ENCODE measurements at regions not wholly inside any gene's neighbourhood (a gene's known extent, or its start where the extent isn't known, plus 50 kb on each side); places are given as distances from the start of the nearest gene placed in this dataset.
A peak's percentile ranks its signal among the peaks of the same experiment; 100 is the strongest.
"Not testable (repeated sequence)": the region's sequence is repeated elsewhere in the genome, so short reads cannot be mapped to it uniquely, and the experiment has no call there.

DNA sequence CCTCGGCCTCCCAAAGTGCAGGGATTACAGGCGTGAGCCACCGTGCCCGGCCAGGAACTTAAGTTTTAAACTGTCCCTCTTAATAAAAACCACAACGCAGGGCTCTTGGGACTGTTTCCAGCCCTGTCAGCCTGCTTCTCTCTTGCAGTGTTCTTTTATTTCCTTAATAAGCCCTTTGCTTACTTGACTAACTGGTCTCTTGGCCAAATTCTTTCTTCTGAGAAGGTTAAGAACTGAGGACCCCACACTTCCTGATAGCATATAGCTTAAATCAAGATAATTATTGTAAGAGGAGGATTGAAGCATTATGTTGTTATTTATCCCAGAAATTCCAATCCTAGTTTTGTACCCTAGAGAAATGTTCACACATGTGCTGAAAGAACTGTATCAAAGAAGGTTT is 128.2 kb upstream of the UXS1 start:
- H3F3A ChIP-seq (ENCODE audit: low read depth): no peaks in the 10 kb centered on the region
- H3K36me3 ChIP-seq (ENCODE audit: insufficient read depth, low read length): no peaks in the 10 kb centered on the region
- no peaks in the 10 kb centered on the region for H3K4me1 ChIP-seq (ENCODE audit: insufficient read depth, low read length, poor library complexity, severe bottlenecking)
- no peak overlapping the region for H3K4me3 ChIP-seq (ENCODE audit: low read length, poor library complexity, severe bottlenecking)
- H4K20me1 ChIP-seq (ENCODE audit: insufficient read depth, low read length, poor library complexity, severe bottlenecking): no peaks in the 10 kb centered on the region
- H3K4me2 ChIP-seq (ENCODE audit: low read depth, low read length, poor library complexity, severe bottlenecking): no peak overlapping the region
- H3K79me2 ChIP-seq (ENCODE audit: insufficient read depth, low read length): no peaks in the 10 kb centered on the region
- H3K9me2 ChIP-seq (replicated peaks; ENCODE audit: low read depth, low read length): no peaks in the 10 kb centered on the region
- TF ChIP-seq EZH2phosphoT487 (IDR thresholded peaks at IDR 0.05; ENCODE audit: borderline replicate concordance): no peak
- TF ChIP-seq, protein P1, sequence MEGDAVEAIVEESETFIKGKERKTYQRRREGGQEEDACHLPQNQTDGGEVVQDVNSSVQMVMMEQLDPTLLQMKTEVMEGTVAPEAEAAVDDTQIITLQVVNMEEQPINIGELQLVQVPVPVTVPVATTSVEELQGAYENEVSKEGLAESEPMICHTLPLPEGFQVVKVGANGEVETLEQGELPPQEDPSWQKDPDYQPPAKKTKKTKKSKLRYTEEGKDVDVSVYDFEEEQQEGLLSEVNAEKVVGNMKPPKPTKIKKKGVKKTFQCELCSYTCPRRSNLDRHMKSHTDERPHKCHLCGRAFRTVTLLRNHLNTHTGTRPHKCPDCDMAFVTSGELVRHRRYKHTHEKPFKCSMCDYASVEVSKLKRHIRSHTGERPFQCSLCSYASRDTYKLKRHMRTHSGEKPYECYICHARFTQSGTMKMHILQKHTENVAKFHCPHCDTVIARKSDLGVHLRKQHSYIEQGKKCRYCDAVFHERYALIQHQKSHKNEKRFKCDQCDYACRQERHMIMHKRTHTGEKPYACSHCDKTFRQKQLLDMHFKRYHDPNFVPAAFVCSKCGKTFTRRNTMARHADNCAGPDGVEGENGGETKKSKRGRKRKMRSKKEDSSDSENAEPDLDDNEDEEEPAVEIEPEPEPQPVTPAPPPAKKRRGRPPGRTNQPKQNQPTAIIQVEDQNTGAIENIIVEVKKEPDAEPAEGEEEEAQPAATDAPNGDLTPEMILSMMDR (conservative IDR thresholded peaks at IDR 0.05; ENCODE audit: low read length): no peak
- H2AFZ ChIP-seq (ENCODE audit: low read length): no peak overlapping the region
- no peak overlapping the region for H3K9ac ChIP-seq (ENCODE audit: low read depth, low read length, poor library complexity, severe bottlenecking)
- H3K9me3 ChIP-seq (ENCODE audit: insufficient read depth, low read depth, low read length): 0 out of 2 replicates have a peak, but pooled peaks cover 3% of the 10 kb centered on the region
- no peaks in the 10 kb centered on the region for H3K27me3 ChIP-seq (ENCODE audit: insufficient read depth, low read length, poor library complexity, severe bottlenecking)

GRCh38 chr2:106320439-106320838 is 126.3 kb upstream of the UXS1 start:
- not testable (repeated sequence) for H3K9ac ChIP-seq (ENCODE audit: low read depth, low read length, poor library complexity, severe bottlenecking); H3K27me3 ChIP-seq (ENCODE audit: insufficient read depth, low read length, poor library complexity, severe bottlenecking); H3K4me3 ChIP-seq (ENCODE audit: low read length, poor library complexity, severe bottlenecking); H3K36me3 ChIP-seq (ENCODE audit: insufficient read depth, low read length); H3F3A ChIP-seq (ENCODE audit: low read depth); H3K4me2 ChIP-seq (ENCODE audit: low read depth, low read length, poor library complexity, severe bottlenecking); H2AFZ ChIP-seq (ENCODE audit: low read length); H4K20me1 ChIP-seq (ENCODE audit: insufficient read depth, low read length, poor library complexity, severe bottlenecking); H3K79me2 ChIP-seq (ENCODE audit: insufficient read depth, low read length); H3K9me2 ChIP-seq (replicated peaks; ENCODE audit: low read depth, low read length); H3K4me1 ChIP-seq (ENCODE audit: insufficient read depth, low read length, poor library complexity, severe bottlenecking); H3K9me3 ChIP-seq (ENCODE audit: insufficient read depth, low read depth, low read length)

DNA sequence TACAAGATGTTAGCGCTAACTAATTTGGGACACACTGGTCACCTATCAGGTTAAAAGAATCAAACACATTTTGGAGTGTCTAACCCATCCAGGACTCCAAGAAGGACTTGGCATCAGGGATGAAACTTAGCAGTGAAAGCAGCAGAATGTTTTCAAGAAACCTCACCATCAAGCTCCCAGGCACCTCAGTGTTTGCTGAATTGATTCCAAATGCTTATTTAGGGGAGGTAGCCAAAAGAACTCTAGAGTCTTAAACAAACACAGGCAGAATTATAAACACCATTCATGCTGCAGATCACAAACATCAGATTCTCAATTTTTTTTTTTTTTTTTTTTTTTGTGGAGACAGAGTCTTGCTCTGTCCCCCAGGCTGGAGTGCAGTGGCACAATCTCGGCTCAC is 122.8 kb upstream of the UXS1 start:
- Histone ChIP-seq H3K9me3 (ENCODE audit: insufficient read depth, low read depth, low read length) (0 out of 2 replicates have a peak, but pooled peaks cover 3% of the 10 kb centered on the region), H3K36me3 (ENCODE audit: insufficient read depth, low read length) (no peaks in the 10 kb centered on the region), H3K9me2 (replicated peaks; ENCODE audit: low read depth, low read length) (no peaks in the 10 kb centered on the region), H2AFZ (ENCODE audit: low read length) (no peak overlapping the region), H4K20me1 (ENCODE audit: insufficient read depth, low read length, poor library complexity, severe bottlenecking) (no peaks in the 10 kb centered on the region), H3K79me2 (ENCODE audit: insufficient read depth, low read length) (no peaks in the 10 kb centered on the region), H3K4me3 (ENCODE audit: low read length, poor library complexity, severe bottlenecking) (no peak overlapping the region), H3K4me1 (ENCODE audit: insufficient read depth, low read length, poor library complexity, severe bottlenecking) (no peaks in the 10 kb centered on the region), H3F3A (ENCODE audit: low read depth) (no peaks in the 10 kb centered on the region), H3K9ac (ENCODE audit: low read depth, low read length, poor library complexity, severe bottlenecking) (no peak overlapping the region), H3K27me3 (ENCODE audit: insufficient read depth, low read length, poor library complexity, severe bottlenecking) (no peaks in the 10 kb centered on the region), H3K4me2 (ENCODE audit: low read depth, low read length, poor library complexity, severe bottlenecking) (no peak overlapping the region)
- TF ChIP-seq, protein P1 (conservative IDR thresholded peaks at IDR 0.05; ENCODE audit: low read length): no peak
- TF ChIP-seq EZH2phosphoT487 (IDR thresholded peaks at IDR 0.05; ENCODE audit: borderline replicate concordance): no peak

DNA sequence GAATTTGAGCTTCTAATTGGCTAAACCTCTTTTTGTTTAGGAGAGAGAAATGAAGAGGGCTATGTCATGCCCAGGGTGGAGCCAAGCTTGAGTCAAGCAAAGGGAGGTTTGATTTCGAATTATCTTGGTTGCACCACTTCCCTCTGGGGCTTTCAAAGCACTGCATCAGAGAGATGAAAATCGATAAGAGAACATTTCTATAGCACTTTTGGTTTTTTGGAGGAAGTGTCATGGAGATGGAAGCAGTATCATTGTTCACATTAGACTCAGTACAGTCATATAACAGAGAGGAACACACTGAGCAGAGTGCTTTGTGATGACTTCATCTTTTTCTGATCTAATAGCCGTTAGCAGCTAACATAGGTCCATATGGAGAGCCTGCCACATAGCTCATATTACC is 120.3 kb upstream of the UXS1 start:
- Histone ChIP-seq H3K36me3 (ENCODE audit: insufficient read depth, low read length) (no peaks in the 10 kb centered on the region), H3K4me3 (ENCODE audit: low read length, poor library complexity, severe bottlenecking) (no peak overlapping the region), H4K20me1 (ENCODE audit: insufficient read depth, low read length, poor library complexity, severe bottlenecking) (no peaks in the 10 kb centered on the region), H3F3A (ENCODE audit: low read depth) (no peaks in the 10 kb centered on the region), H3K79me2 (ENCODE audit: insufficient read depth, low read length) (no peaks in the 10 kb centered on the region), H3K27me3 (ENCODE audit: insufficient read depth, low read length, poor library complexity, severe bottlenecking) (no peaks in the 10 kb centered on the region), H3K4me1 (ENCODE audit: insufficient read depth, low read length, poor library complexity, severe bottlenecking) (no peaks in the 10 kb centered on the region), H3K9me2 (replicated peaks; ENCODE audit: low read depth, low read length) (no peaks in the 10 kb centered on the region), H3K9me3 (ENCODE audit: insufficient read depth, low read depth, low read length) (no peaks in the 10 kb centered on the region), H2AFZ (ENCODE audit: low read length) (0 out of 2 replicates have a peak overlapping the region, but pooled peaks have one; percentile 4), H3K4me2 (ENCODE audit: low read depth, low read length, poor library complexity, severe bottlenecking) (no peak overlapping the region), H3K9ac (ENCODE audit: low read depth, low read length, poor library complexity, severe bottlenecking) (no peak overlapping the region)
- TF ChIP-seq EZH2phosphoT487 (IDR thresholded peaks at IDR 0.05; ENCODE audit: borderline replicate concordance): no peak
- TF ChIP-seq, protein P1 (conservative IDR thresholded peaks at IDR 0.05; ENCODE audit: low read length): no peak
